Right ventricle myocardium inferior (tissue), 1 donor: ENCODE measurements at regions not wholly inside any gene's neighbourhood (a gene's known extent, or its start where the extent isn't known, plus 50 kb on each side); places are given as distances from the start of the nearest gene placed in this dataset.
A peak's percentile ranks its signal among the peaks of the same experiment; 100 is the strongest.
"Not testable (repeated sequence)": the region's sequence is repeated elsewhere in the genome, so short reads cannot be mapped to it uniquely, and the experiment has no call there.

Experiments used
- ATAC-seq: fragments of 200-7000 bp; cut with Tn5 transposase; one replicate; pipeline ENCODE4 v1.9.1; 2020; ENCODE audit warnings: mild to moderate bottlenecking, moderate library complexity
- DNase-seq: peaks from one replicate; pipeline ENCODE4 v3.0.0; 2021; ENCODE audit errors: missing footprints
- intact Hi-C: fragments of 100-400 bp; cut with DNase I; formaldehyde crosslinking; loops from one replicate; pipeline ENCODE4 v1.11.0; 2022
- donor health status: DM: no; HTN: yes; CAD: no; lungs with severe emphysema.

DNA sequence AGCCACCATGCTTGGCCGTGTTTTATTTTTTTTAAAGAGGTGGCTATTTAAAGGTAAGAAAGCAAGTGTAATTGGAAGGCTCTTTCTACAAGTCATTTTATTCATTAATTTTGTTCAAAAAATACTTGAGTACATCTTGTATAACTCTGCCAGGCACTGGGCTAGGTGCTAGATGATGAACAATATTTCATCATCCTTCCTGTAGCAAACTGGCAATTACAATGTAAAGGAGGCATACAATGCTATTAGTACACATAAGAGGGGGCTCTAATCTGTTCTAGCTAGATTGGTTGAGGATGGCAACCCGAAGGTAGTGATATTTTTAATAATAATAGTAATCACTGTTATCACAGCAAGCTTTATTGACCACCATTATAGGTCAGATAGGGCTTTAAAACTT, 215.5 kb upstream of the KLF14 start:
- intact Hi-C loops, result no loop called here
- DNase-seq (no peak), ATAC-seq (no peak)

- ATAC-seq, result no peak
- no peak for DNase-seq
- intact Hi-C loops, result no loop called here
Measured at GRCh38 chr7:130950054-130950453, 216.0 kb upstream of the KLF14 start.

- intact Hi-C loops, result no loop called here
- DNase-seq (no peak), ATAC-seq (no peak)
Measured at GRCh38 chr7:130950741-130951140, 216.7 kb upstream of the KLF14 start.

GRCh38 chr7:130951303-130951975, 217.4 kb upstream of the KLF14 start:
- intact Hi-C loops, result no loop called here
- ATAC-seq (no peak), DNase-seq (no peak)

- DNase-seq (no peak), ATAC-seq (no peak)
- intact Hi-C loops, result no loop called here
Measured at GRCh38 chr7:130951976-130952876, 218.2 kb upstream of the KLF14 start.

DNA sequence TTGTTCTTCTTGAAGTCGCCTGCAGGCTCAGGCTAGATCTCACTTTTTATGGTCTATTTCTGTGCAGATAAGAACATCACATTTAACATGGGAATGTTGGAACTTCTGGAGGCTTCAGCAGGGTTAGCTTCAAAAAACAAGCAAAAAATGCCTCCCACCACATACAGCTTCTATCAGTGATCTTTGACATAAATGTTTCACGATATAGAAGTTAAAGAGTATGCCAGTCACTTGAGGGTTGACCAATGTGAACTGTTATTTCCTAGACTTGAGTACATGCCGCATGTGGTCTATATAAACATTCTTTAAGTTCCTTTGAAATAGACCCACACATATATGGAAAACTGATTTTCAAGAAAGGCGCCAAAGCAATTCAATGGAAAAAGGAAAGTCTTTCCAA, 219.2 kb upstream of the KLF14 start:
- DNase-seq, result no peak
- ATAC-seq, result no peak
- intact Hi-C loops, result no loop called here

- intact Hi-C loops, result loop anchor here (5.0 kb wide), 1 partner anchor 33 kb away; no protein-coding TSS in a partner anchor
- ATAC-seq, result no peak
- DNase-seq, result no peak
Measured at GRCh38 chr7:130954918-130955564, 221.0 kb upstream of the KLF14 start.

GRCh38 chr7:130955565-130955919, 221.5 kb upstream of the KLF14 start:
- intact Hi-C loops, result loop anchor here (5.0 kb wide), 1 partner anchor 33 kb away; no protein-coding TSS in a partner anchor
- ATAC-seq, result peak; percentile 27
- no peak for DNase-seq

DNA sequence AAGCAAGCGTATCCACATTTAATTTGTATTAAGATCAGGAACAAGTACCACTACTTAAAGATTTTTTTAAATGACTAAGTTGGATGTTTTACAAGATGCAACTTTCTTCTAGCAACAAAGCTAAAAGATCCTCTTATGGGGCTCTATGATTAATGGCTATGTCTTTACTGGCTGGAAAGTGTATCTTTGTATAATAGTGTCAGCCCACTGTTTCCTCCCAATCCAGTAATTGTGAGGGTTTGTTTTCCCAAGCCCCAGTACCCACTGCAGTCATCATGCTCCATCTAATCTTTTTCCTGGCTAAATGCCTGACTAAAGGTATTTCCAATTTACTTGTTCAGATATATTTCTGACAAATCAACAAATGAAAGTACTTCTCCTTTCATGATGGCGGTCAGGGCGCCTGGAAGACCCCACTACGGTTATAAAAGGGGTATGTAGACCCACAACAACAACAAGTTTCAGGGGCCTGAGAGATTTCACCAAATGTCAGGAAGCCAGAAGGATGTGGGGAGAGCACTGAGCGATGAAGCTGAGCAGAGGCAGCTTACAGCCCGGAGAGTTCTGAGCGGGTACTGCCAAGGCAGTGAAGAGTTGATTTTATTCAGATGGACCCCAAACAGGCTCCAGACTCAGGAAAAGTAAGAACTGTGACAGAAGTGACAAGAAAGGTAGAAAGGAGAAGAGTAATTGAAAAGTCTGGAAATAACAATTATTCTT, 222.6 kb upstream of the KLF14 start:
- ATAC-seq (no peak), DNase-seq (no peak)
- intact Hi-C loops, result loop anchor here (5.0 kb wide), 1 partner anchor 34 kb away; no protein-coding TSS in a partner anchor

DNA sequence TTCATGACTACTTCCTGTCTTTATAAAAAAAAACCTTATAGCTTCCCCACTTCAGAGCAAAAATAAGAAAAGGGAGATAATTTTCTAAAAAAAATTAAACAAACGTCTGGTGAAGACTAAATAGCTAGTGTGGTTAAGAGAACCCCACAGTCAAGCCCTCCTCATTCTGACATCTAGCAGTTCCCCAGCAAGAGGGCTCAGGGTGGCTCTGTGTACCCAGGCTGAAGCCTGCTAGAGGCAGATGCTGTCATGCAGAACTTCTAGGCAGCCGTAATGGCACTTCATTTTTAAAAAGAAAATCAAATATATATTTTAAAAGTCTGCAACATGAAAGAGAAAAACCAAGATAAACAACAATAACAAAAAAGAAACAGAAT, 223.1 kb upstream of the KLF14 start:
- DNase-seq, result no peak
- ATAC-seq, result no peak
- intact Hi-C loops, result loop anchor here (5.0 kb wide), 1 partner anchor 35 kb away; no protein-coding TSS in a partner anchor

DNA sequence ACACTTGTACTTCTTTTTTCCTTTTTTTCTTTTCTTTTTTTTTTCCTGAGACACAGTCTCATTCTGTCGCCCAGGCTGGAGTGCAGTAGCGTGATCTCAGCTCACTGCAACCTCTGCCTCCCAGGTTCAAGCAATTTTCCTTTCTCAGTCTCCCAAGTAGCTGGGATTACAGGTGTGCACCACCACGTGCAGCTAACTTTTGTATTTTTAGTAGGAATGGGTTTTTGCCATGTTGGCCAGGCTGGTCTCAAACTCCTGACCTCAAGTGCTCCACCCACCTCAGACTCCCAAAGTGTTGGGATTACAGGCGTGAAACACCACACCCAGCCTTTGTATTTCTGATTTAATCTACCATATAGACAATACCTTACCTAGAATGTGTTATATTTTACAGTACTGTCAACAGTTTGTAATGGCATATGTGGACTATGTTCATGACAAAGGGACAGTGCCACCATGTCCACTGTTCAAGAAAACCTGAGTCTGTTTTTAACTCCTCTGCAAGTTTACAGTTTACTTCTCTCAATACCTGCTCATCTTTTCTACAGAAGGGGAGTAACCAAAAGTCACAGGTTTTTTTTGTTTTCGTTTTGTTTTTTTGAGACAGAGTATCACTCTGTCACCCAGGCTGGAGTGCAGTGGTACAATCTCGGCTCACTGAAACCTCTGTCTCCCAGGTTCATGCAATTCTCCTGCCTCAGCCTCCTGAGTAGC, 223.9 kb upstream of the KLF14 start:
- DNase-seq, ATAC-seq: not testable (repeated sequence)
- intact Hi-C loops, result loop anchor here (5.0 kb wide), 1 partner anchor 36 kb away; no protein-coding TSS in a partner anchor

- ATAC-seq (no peak), DNase-seq (no peak)
- intact Hi-C loops, result loop anchor here (5.0 kb wide), 1 partner anchor 37 kb away; no protein-coding TSS in a partner anchor
Measured at GRCh38 chr7:130958846-130959245, 224.8 kb upstream of the KLF14 start.

DNA sequence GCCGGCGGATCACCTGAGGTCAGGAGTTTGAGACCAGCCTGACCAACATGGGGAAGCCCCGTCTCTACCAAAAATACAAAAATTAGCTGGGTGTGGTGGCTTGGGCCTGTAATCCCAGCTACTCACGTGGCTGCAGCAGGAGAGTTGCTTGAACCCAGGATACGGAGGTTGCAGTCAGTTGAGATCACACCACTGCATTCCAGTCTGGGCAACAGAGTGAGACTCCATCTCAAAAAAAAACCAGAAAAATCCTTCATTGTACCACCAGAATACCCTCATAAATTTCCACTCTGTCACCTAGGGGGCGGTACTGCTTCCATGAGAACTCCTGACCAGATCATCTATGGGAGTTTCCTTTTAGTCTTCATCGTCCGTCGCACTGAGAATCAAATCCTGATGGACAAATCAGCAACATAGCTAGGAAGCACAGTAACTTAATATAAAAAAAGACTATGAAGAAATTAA, 225.8 kb upstream of the KLF14 start:
- intact Hi-C loops, result loop anchor here (5.0 kb wide), 1 partner anchor 37 kb away; no protein-coding TSS in a partner anchor
- ATAC-seq (no peak), DNase-seq (no peak)

GRCh38 chr7:130960208-130960988, 226.4 kb upstream of the KLF14 start:
- intact Hi-C loops, result no loop called here
- ATAC-seq, result peak; percentile 37
- no peak for DNase-seq

DNA sequence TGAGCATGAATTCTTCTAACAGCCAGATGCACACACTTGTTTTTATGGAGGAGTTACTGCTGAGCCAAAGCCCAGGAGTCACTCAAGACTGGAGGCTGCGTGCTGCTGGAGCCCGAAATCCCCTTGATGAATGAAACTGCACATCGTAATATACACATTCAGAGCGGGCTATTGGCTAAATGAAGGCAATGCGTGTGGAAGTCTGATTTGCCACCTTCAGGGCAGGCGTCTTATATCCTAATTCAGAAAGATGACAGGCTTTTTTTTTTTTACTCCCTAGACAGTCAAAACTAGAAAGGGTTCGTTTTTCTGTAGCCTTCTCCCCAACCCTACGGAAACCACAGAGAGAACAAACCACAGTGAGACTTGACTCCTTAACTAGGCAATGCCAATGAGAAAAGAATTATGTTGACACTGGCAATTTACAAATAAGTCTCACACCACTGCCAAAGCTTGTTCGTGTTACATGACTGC, 227.2 kb upstream of the KLF14 start:
- ATAC-seq, result no peak
- intact Hi-C loops, result no loop called here
- DNase-seq, result no peak

DNA sequence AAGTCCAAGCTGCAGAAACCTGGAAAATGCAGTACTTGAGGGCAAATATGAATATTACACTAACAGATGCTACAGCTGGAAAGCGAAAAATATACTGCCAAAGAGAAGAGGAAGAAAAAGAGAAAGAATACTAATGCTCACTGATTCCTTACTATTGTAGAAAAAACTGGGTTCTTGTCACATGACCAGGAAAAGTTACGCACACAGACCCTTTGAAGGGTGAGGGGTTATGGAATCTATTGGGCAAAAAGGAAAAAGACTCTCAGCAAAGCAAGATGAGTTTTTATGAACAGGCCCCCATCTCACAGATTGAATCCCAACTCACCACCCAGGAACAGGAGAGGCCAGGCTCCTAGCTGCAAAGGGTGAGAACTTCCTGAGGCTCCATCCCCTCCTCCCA, 228.1 kb upstream of the KLF14 start:
- intact Hi-C loops, result no loop called here
- ATAC-seq (no peak), DNase-seq (no peak)

DNA sequence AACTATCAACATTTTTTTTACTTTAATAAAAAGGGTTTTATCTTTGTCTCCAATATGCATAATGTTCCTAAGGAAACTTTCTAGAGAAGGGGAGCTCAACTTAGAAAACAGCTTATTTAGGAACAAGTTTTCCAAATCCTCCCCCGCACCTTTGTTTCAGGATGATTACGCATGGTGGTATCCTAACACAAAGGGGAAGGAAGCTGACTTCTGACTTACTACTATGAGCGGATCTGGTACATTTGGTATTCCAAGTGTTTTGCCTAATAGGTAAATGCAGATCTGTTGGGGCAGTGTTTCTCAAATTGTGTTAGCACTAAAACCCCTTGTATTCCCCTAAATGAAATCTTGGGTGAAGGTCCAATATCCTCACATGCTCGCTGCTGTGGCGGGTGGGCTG, 229.3 kb upstream of the KLF14 start:
- DNase-seq (no peak), ATAC-seq (no peak)
- intact Hi-C loops, result no loop called here
